GM19023 (cell line): ENCODE measurements at regions not wholly inside any gene's neighbourhood (a gene's known extent, or its start where the extent isn't known, plus 50 kb on each side); places are given as distances from the start of the nearest gene placed in this dataset.
"Not testable (repeated sequence)": the region's sequence is repeated elsewhere in the genome, so short reads cannot be mapped to it uniquely, and the experiment has no call there.

Experiments used
- ATAC-seq: cut with Tn5 transposase; IDR thresholded peaks from one replicate; pipeline ENCODE4 v1.9.1; 2021; ENCODE audit warnings: mild to moderate bottlenecking, moderate library complexity; ENCODE audit not compliant: unreplicated experiment

DNA sequence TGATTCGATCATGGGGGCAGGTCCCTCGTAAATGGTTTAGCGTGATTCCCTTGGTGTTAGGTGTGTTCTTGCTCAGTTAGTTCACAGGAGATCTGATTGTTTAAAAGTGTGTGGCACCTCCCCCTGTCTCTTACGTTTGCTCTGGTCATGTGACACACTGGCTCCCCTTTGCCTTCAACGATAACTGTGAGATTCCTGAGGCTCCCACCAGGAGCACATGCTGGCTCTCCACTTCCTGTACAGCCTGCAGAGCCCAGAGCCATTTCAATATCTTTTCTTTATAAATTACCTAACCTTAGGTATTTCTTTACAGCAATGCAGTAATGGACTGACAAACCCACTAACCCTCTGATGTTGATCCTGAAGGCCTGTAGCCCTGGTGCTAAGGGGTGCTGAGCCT, 141.9 kb downstream of the FCRL5 start:
- ATAC-seq = no peak

DNA sequence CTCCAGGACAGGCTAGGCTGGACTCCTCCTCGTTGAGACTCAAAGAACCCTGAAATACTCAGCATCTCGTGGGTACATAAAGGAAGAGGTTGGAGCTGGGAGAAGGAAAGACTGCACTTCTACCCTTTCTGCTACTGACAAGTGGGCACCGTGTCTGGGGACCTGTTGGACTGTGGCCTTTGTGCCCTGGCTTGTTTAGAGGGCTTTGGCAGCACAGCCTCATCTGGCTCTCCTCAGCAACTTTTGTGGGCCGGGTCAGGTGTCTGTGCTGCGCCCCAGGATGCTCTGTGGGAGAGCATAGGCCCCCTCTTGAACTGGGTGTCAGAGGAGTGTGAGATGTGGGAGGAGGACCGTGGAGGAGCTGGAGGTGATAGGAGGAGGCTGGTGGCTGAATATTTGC, 142.4 kb downstream of the FCRL5 start:
- no peak for ATAC-seq

DNA sequence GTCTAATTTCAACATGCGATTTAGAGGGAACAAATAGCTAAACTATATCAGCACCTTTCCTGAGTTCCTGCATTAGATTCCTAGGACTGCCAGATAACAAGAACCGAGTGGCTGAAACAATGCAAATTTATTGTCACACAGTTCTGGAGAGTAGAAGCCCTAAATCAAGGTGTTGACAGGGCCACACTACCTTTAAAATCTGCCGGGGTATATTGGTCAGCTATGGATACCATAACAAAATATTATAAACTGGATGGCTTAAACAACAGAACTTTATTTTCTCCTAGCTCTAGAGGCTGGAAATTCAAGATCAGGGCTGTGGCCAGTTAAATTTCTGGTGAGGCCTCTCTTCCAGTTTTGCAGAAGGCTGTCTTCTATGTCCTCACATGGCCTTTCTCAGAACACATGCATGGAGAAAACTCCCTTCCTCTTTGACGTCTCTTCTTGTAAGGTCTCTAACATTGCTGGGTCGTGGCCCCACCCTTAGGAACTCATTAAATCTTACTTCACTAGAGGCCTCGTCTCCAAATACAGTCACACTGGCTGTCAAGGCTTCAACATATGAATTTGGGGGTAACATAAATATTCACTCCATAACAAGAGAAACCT, 144.3 kb downstream of the FCRL5 start:
- no peak for ATAC-seq

DNA sequence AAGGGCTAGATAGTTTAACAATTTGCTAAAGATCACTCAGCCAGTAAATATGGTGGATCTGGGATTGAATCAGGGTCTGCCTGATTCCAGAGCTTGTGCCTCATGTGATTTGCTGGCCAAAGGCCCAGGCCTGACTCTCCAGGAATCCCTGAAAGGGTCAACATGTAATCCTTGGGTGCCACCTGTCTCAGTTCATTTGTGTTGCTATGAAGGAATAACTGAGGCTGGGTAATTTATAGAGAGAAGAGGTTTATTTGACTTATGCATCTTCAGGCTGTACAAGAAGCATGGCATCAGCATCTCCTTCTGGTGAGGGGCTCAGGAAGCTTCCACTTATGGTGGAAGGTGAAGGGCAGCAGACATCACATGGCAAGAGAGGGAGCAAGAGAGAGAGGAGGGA, 144.9 kb downstream of the FCRL5 start:
- ATAC-seq = no peak

DNA sequence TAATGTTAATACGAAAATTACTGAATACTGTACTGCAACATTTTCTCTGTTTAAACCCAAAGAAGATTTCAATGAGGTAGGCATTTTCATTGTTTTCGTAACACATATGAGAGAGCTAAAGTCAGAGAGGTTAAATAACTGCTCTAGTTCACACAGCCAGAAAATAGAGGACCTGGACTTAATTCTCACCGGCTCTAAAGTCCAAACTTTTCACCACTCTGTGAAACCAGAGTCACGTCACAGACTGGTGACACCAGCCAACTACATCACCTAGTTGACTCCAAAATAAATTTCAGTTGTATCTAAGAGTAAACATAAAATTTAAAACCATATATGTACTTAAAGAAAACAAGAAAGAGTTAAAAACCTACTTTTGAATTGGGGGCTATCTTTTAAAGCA, 146.7 kb downstream of the FCRL5 start:
- ATAC-seq = no peak

DNA sequence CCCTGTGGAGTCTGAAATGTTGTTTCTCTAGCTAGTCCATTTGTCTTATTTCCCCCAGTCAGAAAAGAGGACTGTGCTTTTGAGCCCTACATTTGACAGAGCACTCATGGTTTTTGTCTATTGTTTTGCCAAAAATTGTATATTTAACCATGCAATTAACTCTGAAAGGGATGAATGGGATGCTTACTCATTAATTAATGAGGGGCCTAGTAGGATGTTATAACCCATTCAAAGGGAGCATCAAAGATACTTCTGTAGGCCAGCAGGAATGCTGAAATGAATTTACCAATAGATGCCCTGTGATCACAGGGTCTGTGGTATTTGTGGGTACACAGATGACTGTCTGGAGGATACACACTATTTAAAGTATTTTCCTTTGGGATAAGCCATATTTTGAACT, 147.7 kb downstream of the FCRL5 start:
- ATAC-seq = no peak

DNA sequence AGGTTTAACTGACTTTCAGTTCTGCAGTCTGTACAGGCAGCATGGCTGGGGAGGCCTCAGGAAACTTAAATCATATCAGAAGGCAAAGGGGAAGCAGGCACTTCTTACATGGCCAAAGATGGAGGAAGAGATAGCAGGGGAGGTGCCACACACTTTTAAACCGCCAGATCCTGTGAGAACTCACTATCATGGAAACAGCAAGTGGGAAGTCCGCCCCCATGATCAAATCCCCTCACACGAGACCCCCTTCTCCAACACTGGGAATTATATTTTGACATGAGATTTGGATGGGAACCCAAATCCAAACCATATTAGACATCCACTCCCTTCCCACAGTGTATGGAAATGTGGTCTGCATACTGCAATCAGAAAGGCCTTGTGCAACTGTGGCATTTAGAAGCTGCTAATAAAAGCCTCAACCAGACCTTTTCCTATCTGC, 148.2 kb downstream of the FCRL5 start:
- ATAC-seq = peak; percentile 5

DNA sequence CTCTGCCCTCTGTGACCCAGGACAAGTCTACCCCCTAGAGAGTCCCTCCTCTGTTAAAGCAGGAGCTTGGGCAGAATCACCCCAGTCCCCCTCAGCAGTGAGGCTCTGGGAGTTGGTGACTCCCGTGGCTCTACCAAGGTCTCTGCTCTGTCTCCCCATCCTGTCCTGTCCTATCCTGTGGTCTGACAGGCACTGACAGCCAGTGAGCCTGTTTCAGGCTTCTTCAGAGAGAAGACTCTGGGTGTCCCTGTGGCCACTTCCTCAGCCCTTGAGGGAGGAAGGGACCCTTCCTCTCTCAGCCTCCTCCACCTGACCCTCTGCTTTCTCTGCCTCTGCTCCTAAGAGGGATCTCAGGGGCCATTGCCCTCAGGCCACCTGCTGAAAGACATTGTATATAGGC, 148.7 kb downstream of the FCRL5 start:
- ATAC-seq = peak; percentile 18

DNA sequence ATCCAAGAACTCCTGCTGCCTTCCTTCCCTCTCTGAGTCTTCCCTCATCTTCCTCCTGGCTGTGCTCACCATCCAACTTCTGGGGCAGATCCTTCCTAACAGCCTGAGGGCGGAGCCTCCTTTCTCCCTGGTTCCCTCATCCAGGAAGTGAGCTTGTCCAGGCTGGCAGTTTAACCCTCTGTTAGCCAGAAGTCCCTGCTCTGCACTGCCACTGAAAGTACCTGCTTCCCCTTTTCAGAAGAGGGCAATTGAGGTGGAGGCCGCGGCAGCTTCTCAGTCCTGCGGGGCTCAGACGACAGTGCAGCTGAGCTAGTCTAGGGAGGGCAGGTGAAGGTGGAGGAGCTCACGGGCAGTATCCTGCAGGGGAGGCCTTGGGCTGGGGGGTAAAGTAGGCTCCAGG, 149.1 kb downstream of the FCRL5 start:
- ATAC-seq = peak; percentile 66

DNA sequence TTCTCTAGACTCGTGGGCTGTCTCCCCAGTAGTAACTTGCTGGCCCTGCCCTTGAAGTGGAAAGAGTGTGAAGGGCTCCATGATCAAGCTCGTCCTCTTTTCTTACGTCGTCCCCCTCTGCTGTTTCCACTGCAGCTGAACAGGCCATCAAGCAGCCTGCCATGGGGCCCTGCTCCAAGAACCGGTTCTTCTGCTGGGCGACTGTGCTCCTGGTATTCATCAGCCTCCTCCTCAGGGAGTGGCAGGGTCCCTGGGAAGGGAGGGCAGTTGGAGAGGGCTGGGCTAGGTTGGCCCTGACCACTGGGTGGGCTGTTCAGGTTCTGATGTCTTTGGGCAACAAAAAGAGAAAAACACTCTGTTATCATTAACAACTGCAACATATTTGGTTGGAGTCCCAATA, 151.5 kb downstream of the FCRL5 start:
- ATAC-seq = no peak

DNA sequence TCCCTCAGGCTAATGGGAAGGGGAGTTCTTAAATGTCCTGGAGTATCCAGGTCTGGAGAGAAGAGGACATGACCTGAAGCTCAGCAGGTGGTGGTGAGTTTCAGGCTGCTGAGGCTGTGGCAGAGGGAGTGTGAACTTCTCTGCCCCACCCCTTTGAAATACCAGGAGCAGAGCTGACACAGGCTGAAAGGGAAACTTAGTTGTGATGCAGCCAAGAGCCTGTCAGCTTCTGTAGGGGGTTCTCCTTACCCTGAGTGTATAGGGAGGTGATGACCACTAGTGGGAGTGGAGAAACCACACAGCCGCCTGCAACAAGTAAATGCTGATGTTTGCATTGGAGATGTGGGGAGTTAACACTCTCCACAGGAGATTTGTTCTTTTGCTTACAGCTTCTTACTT, 152.3 kb downstream of the FCRL5 start:
- peak; percentile 69 for ATAC-seq

DNA sequence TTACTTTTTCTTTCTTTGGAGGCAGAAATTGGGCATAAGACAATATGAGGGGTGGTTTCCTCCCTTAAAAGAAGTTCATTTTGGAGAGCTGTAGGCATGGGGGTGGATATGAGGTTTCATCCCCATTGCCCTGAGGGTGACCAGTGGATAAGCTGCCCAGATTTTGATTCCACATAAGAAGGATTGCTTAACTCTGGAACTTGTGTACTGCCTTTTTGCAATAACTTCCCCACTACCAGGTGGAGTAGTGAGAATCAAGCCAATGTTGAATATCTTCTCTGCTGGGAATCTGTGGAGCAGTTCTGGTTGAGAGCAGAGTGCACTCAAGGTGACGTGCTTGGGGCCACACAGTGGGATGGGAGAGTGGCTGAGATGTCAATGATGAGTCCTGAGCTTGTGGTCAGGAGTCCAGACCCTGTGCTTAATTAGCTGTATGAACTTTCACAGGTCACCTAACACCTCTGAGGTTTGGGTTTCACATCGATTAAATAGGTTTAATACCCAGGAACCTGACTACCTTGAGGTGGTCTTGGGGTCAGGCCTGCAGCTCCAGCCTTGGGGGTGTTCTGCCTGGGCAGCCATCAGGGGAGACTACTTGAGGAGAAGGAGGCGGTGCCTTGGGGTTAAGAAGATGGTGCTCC, 152.9 kb downstream of the FCRL5 start:
- ATAC-seq = peak; percentile 9

DNA sequence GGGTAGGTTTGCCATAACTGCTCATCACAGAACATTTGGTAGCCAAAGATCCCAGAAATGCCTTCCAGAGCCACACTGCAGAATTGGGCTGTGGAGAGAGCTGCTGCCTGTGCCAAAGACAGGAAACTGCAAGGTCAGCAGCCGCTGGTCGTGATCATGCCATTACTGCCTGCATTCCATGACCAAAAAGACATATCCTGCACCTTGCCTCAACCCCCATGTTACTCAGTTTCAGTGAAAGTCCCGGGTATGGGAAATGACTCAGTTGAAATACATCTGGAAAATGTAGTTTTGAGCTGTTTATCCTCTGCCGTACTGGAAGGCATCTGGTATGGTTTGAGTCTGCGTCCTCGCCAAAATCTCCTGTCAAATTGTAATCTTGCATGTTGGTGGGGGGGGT, 161.7 kb downstream of the FCRL5 start:
- ATAC-seq = no peak

DNA sequence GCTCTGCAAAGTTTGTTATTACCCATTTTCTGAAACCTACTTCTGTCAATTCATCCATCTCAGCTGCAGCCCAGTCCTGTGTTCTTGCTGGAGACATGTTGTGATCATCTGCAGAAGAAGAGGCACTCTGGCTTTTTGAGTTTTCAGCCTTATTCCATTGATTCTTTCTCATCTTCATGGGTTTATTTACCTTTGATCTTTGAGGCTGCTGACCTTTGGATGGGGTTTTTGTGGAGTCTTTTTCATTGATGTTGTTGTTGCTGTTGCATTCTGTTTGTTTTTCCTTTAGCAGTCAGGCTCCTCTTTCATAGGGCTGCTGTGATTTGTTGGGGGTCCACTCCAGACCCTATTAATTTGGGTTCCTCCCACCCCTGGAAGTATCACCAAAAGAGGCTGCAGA, 164.3 kb downstream of the FCRL5 start:
- no peak for ATAC-seq

DNA sequence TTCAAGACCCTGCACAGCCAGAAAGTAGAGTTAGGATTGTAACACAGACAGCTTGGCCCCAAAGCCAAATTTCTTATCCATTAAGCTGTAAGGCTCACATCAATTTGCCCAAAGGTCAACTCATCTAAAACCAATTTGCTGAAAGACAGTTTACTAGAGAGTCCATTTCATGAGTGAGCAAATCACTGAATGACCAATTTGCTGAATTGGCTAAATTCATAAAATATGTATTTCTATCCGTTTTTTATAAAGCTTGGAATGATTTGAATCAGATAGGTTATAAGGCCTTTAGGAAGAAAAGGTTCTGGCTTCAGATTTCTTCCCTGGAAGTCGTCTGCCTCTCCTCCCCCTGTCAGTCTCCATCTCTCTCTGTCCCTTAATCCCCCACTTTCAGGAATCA, 168.1 kb downstream of the FCRL5 start:
- ATAC-seq = no peak

DNA sequence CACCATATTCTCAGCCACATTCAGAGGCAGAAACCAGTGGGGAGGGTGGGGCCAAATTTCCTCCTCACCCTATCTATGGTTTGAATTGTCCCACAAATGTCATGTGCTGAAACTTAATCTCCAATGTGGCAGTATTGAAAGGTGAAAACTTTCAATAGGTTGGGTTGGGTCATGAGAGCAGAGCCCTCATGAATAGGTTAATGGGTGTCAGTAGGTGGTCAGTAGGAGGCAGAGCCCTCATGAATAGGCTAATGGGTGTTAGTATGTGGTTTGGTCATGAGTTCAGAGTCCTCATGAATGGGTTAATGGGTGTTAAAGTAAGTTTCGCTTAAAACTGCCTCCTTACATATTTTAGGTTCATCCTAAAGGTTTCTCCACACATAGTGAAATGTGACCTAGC, 170.0 kb downstream of the FCRL5 start:
- ATAC-seq = no peak

DNA sequence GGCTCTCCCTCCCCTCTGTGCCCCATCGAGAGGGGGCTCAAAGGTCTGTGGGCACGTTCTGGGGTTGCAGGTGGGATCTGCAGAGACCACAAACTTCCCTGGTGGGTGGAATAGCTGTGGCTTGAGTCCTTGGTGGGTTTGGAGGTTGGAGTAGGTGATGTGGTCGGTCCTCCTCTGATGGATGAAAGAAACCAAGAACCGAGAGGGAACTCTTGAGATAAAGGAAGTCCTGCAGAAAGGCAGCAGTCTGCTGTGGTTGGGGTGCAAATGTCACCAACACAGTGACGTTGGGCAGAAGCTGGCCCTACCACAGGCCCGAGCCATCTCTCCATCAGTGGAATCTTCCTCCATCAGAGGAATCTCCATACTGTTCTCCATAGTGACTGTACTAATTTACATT, 171.8 kb downstream of the FCRL5 start:
- ATAC-seq = no peak

DNA sequence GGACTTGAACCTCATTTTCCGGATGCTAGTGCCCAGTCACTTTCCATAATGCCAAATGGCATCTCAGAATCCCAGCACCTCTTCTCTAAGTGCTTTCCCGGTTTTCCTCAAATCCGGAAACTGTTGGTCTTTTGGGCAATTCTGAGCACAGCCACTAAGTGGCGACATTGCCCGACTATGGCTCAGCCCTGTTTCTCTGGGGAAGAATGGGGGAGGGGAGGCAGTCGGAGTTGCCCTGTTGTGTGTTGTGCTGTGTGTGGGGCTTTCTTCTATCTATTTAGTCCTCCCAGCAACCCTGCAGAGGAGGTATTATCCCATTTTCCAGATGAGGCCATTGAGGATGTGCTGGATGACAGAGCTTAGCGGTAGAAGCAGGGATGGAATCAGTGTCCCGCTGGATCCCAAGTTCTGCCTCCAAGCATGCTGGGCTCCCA, 175.0 kb downstream of the FCRL5 start:
- ATAC-seq = not testable (repeated sequence)

DNA sequence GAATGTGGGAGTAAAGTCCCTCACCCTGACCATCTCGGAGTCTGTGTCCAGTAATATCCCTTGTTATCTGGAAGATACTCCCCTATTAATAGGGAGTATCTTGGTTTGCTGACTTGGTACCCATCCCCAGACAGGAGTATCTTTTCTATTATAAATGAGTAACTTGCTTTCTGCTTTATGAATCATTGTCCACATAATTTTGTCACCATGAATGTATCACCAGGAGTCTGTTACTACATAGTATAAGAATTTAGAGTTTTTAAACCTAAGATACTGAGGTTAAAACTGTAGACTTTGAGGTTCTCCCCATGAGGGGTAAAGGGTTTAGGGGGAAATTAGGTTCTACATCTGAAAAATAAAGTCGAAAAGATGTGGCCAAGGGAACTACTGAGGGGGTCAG, 175.6 kb downstream of the FCRL5 start:
- ATAC-seq = no peak

DNA sequence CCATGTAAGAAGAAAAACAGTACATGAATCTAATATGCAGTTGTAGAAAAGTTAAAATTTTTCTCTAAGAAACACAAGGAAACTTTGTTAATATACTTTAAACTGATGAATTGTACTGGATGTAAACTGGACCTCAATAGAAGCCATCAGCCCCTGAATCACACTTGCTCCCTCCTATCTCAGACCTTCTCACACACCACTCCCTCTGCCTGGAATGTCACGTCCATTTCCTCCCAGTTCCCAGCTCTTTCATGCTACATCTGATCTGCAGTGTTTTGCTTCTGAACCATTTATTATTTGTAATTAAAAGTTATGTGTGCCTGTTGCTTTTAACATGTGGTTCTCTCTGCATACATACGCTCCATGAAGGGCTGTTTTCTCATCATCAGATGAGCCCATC, 180.0 kb downstream of the FCRL5 start:
- not testable (repeated sequence) for ATAC-seq

DNA sequence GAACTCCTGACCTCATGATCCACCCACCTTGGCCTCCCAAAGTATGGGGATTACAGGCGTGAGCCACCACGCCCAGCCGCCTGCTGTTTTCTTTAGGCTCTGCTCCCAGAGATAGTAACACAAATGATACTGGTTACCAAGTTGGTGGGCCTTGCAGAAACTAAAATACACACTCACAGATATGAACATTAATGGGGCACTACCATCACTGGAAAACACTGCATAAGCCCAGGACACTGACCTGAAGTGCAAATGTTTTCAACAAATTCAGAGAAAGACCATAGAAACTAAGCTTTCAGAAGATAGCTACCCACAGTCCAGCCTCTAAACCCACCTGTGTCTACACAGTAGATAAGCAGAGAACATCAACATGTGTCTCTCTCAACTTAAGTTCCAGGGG, 180.5 kb downstream of the FCRL5 start:
- no peak for ATAC-seq

DNA sequence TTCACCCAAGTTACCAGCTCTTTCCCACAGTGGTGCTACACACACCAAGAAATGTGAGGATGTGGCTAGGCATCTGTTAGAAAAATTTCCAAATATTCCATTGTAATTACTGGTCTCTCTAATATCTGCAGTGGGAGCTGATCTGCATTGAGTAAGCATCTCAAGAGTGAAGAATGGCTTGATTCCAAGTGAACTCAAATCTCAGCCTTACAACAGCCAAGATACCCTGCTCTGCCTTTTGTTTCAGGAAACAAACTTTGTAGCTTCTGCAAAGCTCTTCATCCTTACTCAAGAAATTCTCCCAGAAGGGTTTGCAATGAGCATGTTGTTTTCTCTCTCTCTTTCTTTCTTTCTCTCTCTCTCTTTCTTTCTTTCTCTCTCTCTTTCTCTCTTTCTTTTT, 181.1 kb downstream of the FCRL5 start:
- ATAC-seq = no peak

DNA sequence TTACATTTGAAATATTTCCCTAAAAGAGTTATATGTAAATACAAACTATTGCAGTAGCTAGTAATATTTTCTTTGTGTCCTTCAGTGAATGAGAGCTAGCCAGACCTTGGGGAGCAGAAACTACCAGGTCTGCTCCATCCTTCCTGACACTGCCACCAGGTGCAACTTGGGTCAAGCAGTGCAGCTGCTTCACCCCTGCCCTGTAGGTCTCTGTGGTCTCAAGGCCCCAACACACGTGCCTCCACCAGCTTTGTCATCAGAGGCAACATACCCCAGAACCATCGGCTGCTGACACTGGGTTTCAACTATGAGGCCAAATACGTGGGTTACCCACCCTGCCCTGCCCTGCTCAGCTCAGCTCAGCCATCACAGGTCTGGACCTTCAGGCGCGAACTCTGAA, 181.6 kb downstream of the FCRL5 start:
- no peak for ATAC-seq
